Cardiac muscle cell (in vitro differentiated cells and primary cell): ENCODE measurements at regions not wholly inside any gene's neighbourhood (a gene's known extent, or its start where the extent isn't known, plus 50 kb on each side); places are given as distances from the start of the nearest gene placed in this dataset.

Experiments
- DNase-seq, 2 donors: peaks; one replicate each; pipeline versions ENCODE4 v3.0.0 to v3.0.0-alpha.2; 2010 to 2017; ENCODE audit warnings: low read depth in 1 of 2, low spot score in 1 of 2
- H3K27ac ChIP-seq: fragments of 200-600 bp; sonication (generic); 2 replicates; pipeline ENCODE4 v1.5.1; 2016
- H3K27me3 ChIP-seq: fragments of 200-600 bp; sonication (generic); 2 replicates; pipeline ENCODE4 v1.6.0; 2016; ENCODE audit warnings: control low read depth
- H3K36me3 ChIP-seq: fragments of 200-600 bp; sonication (generic); 2 replicates; pipeline ENCODE4 v1.5.1; 2016; ENCODE audit warnings: control low read depth
- H3K4me1 ChIP-seq: fragments of 200-600 bp; sonication (generic); 2 replicates; pipeline ENCODE4 v1.8.1; 2017; ENCODE audit warnings: low read depth, mild to moderate bottlenecking, mixed run types
- H3K4me3 ChIP-seq: fragments of 200-600 bp; sonication (generic); 2 replicates; pipeline ENCODE4 v1.5.1; 2016; ENCODE audit warnings: mild to moderate bottlenecking
- H3K9me3 ChIP-seq: fragments of 200-600 bp; sonication (generic); 2 replicates; pipeline ENCODE4 v1.5.1; 2017; ENCODE audit warnings: low read depth, mild to moderate bottlenecking, control low read depth
- CTCF ChIP-seq: IDR thresholded peaks from 2 replicates; pipeline ENCODE4 v1.5.1; 2012; ENCODE audit warnings: low read depth, mild to moderate bottlenecking, low read length

DNA sequence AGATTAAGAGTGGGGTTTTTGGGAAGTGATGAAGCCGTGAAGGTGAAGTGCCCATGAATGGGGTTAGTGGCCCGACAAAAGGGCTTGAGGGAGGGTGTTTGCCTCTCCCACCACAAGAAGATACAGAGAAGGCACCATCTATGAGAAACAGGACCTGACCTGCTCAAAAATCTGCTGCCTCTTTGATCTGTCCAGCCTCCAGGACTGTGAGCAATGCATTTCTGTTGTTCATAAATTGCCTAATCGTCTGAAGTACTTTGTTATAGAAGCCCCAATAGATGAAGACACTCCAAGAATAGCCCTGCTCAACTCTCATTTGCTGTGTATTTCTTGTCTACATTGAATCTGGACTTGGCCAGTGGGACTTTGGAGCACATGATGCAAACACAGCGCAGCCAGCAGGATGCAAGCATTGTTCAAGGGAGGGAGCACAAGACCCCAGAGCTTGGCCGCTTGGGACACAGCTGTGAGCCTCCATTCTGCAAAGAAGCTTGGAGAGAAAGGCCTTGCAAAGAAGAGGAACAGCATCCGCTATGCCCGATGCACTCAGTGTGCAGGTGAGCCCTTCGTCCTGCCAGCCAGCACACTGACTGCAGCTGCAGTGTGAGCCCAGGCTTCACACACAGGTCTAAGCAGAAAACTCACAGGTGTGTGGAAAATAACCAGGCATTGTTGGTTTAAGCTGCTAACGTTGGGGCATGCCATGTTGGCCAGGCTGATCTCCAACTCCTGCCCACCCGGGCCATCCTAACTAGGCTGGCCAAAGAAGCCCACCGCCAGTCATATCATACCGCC lies 73.2 kb upstream of the KLF6 start:
- Histone ChIP-seq H3K4me3 (no peak overlapping the region), H3K27ac (no peak overlapping the region), H3K9me3 (no peaks in the 10 kb centered on the region), H3K27me3 (no peaks in the 10 kb centered on the region), H3K4me1 (no peaks in the 10 kb centered on the region), H3K36me3 (no peaks in the 10 kb centered on the region)
- DNase-seq, result no peak
- no peak for TF ChIP-seq CTCF

- H3K9me3 ChIP-seq, result no peaks in the 10 kb centered on the region
- no peak overlapping the region for H3K4me3 ChIP-seq
- no peak for TF ChIP-seq CTCF
- no peak overlapping the region for H3K27ac ChIP-seq
- DNase-seq, result no peak
- H3K4me1 ChIP-seq, result no peaks in the 10 kb centered on the region
- H3K27me3 ChIP-seq, result no peaks in the 10 kb centered on the region
- no peaks in the 10 kb centered on the region for H3K36me3 ChIP-seq
Measured at GRCh38 chr10:3857318-3857717, 72.3 kb upstream of the KLF6 start.

DNA sequence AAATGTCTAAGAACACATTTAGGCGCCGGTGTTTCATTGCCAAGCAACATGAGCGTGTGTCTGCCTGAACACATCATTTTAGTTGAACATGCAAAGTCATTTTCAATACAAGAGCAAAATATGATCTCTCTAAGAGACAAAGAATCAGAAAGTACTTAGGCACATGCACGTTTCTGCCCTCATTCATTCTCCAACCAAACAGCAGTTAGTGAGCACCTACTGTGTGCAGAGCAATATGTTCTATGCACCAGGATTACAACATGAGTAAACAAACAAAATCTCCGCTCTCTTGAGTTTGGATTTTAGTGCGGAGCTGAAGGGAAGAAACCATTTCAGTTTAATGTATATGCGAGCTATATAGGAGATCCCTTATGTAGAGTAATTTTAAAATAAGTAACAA lies 71.6 kb upstream of the KLF6 start:
- no peak for TF ChIP-seq CTCF
- Histone ChIP-seq H3K27me3 (no peaks in the 10 kb centered on the region), H3K27ac (no peak overlapping the region), H3K9me3 (no peaks in the 10 kb centered on the region), H3K36me3 (no peaks in the 10 kb centered on the region), H3K4me3 (no peak overlapping the region), H3K4me1 (no peaks in the 10 kb centered on the region)
- DNase-seq, result no peak

DNA sequence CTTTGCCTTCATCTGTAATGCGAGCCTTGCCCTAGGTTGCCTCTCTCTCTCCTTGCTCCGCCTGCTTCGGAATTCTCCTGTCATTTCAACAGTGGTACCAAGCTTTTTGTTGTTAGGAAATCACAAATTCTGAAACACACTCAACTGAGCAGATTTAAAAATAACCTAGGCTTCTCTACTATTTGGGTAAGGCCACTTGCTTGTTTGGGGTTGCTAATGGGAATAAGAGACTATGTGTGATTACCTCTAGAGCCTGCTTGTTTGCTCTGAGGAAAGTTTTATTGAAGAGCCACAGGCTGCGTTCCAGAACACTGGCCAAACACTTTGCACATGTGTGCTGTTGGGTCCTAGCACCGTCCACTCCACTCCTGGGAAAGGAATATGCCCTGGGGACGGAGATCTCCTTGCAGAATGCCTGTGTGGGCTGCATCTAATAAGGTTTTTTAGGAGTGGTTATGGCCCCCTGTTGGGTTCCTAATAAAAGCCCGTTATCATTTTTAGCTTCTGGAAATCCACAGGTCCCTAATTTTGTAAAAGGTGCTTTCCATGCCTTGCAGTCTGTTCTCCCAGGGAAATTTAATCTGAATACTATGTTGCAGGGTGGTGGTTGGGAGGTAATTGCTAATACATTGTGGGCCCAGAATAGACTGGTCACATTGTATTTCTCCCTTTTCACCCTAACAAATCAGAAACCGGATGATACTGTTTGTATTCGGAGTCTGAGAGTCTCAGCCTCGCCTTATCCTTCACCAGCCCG lies 68.7 kb upstream of the KLF6 start:
- Histone ChIP-seq H3K4me1 (no peaks in the 10 kb centered on the region), H3K27me3 (no peaks in the 10 kb centered on the region), H3K27ac (no peak overlapping the region), H3K9me3 (no peaks in the 10 kb centered on the region), H3K4me3 (no peak overlapping the region), H3K36me3 (no peaks in the 10 kb centered on the region)
- TF ChIP-seq CTCF, result no peak
- no peak for DNase-seq

- Histone ChIP-seq H3K27ac (no peak overlapping the region), H3K36me3 (no peaks in the 10 kb centered on the region), H3K27me3 (no peaks in the 10 kb centered on the region), H3K9me3 (no peaks in the 10 kb centered on the region), H3K4me1 (no peaks in the 10 kb centered on the region), H3K4me3 (no peak overlapping the region)
- TF ChIP-seq CTCF, result no peak
- DNase-seq, result no peak
Measured at GRCh38 chr10:3853016-3853415, 68.0 kb upstream of the KLF6 start.
